Thoracic aorta (tissue), 2 donors: ENCODE measurements at regions not wholly inside any gene's neighbourhood (a gene's known extent, or its start where the extent isn't known, plus 50 kb on each side); places are given as distances from the start of the nearest gene placed in this dataset.

ENCODE experiments used
- ATAC-seq: fragments of 150-250 bp; one replicate; pipeline ENCODE4 v1.8.0; 2017; ENCODE audit warnings: low read depth; ENCODE audit not compliant: insufficient number of reproducible peaks, low FRiP score
- DNase-seq: peaks from one replicate; pipeline ENCODE4 v3.0.0-alpha.2; 2020; ENCODE audit warnings: low spot score
- H3K27ac ChIP-seq, 2 donors: fragments of 200-600 bp; sonication (generic); 1 replicate in 1 of 2; 2 replicates in 1 of 2; pipeline ENCODE4 v1.5.1; 2016; ENCODE audit warnings: mild to moderate bottlenecking in 2 of 2, moderate library complexity in 2 of 2
- H3K27me3 ChIP-seq: fragments of 200-600 bp; sonication (generic); replicated peaks from 2 replicates; pipeline ENCODE4 v1.6.0; 2016; ENCODE audit warnings: mild to moderate bottlenecking; ENCODE audit not compliant: insufficient read depth
- H3K36me3 ChIP-seq: fragments of 200-600 bp; sonication (generic); one replicate; pipeline ENCODE4 v1.5.1; 2016
- H3K4me1 ChIP-seq, 2 donors: fragments of 200-600 bp; sonication (generic); 1 replicate in 1 of 2; 2 replicates in 1 of 2; pipeline versions ENCODE4 v1.5.1 to v1.6.0; 2016; ENCODE audit warnings: low read depth in 2 of 2, mild to moderate bottlenecking in 1 of 2; ENCODE audit not compliant: control insufficient read depth in 1 of 2
- H3K4me3 ChIP-seq: fragments of 200-600 bp; sonication (generic); 2 replicates; pipeline ENCODE4 v1.5.1; 2016; ENCODE audit warnings: mild to moderate bottlenecking
- H3K9me3 ChIP-seq: fragments of 200-600 bp; sonication (generic); 2 replicates; pipeline ENCODE4 v1.5.1; 2016
- TF ChIP-seq, protein P1 (sequence below): fragments of 200-600 bp; sonication (generic); IDR thresholded peaks from one replicate; pipeline ENCODE4 v1.5.1; 2019; ENCODE audit warnings: antibody characterized with exemption

DNA sequence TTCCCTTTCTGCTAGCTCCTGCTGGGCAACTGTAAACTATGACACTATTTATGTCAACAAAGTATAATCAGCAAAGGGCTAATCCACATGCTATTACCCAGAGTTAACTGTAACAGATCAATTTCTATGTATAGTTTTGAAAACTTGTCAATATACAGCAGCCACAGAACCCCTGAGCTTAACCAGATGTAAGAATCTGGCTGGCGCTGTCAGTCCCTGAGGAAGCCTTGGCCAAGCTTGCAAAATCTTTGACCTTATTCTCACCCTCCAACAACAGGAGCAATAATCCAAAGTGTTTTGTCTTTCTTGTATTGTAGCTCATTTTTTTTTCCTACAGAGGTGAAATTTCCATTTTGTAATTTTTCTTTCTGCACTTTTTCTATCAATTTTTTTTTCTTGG, 1230.1 kb upstream of the SLC10A2 start:
- TF ChIP-seq, protein P1, sequence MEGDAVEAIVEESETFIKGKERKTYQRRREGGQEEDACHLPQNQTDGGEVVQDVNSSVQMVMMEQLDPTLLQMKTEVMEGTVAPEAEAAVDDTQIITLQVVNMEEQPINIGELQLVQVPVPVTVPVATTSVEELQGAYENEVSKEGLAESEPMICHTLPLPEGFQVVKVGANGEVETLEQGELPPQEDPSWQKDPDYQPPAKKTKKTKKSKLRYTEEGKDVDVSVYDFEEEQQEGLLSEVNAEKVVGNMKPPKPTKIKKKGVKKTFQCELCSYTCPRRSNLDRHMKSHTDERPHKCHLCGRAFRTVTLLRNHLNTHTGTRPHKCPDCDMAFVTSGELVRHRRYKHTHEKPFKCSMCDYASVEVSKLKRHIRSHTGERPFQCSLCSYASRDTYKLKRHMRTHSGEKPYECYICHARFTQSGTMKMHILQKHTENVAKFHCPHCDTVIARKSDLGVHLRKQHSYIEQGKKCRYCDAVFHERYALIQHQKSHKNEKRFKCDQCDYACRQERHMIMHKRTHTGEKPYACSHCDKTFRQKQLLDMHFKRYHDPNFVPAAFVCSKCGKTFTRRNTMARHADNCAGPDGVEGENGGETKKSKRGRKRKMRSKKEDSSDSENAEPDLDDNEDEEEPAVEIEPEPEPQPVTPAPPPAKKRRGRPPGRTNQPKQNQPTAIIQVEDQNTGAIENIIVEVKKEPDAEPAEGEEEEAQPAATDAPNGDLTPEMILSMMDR: no peak
- no peak overlapping the region for H3K4me3 ChIP-seq
- ATAC-seq: no peak

DNA sequence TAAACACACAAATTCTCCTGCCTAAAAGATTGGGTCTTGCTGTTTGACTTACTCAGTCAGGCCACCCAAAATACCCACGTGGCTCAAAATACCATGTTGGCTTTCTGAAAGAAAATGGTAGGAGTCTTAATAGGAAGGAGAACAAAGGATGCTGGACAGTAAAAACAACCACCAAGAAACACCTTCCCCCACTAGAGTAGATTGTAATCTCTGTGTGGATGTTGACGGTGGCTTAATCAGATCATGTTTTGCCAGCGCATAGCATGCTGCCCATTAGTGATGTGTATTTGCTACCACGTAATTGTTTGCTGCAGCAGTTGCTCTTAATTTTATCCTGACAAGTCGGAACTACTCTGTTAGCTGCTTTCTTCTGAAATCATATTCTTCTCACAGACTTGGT, 1229.3 kb upstream of the SLC10A2 start:
- Histone ChIP-seq H3K27me3 (no peaks in the 10 kb centered on the region), H3K9me3 (no peaks in the 10 kb centered on the region), H3K4me1 (no peaks in the 10 kb centered on the region), H3K36me3 (no peaks in the 10 kb centered on the region), H3K4me3 (no peak overlapping the region), H3K27ac (no peak overlapping the region)
- TF ChIP-seq, protein P1: no peak
- DNase-seq (no peak), ATAC-seq (no peak)

More for the DNA sequence above, 1230.1 kb upstream of the SLC10A2 start:
- no peaks in the 10 kb centered on the region for H3K27me3 ChIP-seq
- DNase-seq: no peak
- H3K9me3 ChIP-seq: no peaks in the 10 kb centered on the region
- no peaks in the 10 kb centered on the region for H3K4me1 ChIP-seq
- no peak overlapping the region for H3K27ac ChIP-seq
- no peaks in the 10 kb centered on the region for H3K36me3 ChIP-seq

DNA sequence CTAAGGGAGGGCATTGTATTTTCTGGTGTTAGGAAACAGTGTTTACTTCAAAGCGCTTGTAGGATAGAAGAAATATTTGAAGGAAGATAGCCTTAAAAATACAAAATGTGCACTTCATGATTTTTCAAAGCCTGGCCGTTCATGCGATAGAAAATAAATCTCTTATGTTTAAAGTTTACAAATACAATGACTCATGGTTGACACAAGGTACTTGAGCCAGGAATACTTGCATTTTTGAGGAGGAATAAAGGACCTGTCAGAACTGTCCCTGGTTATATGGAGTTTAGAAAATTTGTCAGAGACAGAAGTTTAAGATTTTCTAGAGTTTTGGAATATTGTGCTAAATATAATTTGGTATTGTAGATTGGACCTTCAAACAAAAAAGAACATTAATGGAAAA, 1223.2 kb upstream of the SLC10A2 start:
- DNase-seq: no peak
- H3K27me3 ChIP-seq: no peaks in the 10 kb centered on the region
- ATAC-seq: no peak
- no peak overlapping the region for H3K27ac ChIP-seq
- no peaks in the 10 kb centered on the region for H3K36me3 ChIP-seq
- TF ChIP-seq, protein P1: no peak
- H3K9me3 ChIP-seq: no peaks in the 10 kb centered on the region
- H3K4me1 ChIP-seq: no peaks in the 10 kb centered on the region
- H3K4me3 ChIP-seq: no peak overlapping the region

DNA sequence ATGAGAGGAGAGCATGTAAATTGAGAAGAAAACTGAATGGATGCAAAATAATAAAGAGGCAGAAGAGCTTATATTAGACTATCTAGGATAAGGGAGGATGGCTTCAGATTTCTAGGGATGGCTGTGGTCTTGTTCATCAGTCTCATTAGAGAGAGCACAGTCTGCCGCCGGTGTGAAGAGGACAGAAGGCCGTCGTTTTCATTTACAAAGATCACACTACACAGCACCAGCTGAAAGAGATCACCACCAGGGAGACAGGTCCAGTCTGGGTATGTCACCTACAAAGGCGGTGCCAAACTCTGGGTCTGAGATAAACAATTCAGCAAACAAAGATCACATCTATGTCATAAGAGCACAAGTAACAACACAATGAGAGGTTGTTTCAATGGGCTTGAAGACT, 1222.3 kb upstream of the SLC10A2 start:
- Histone ChIP-seq H3K4me3 (no peak overlapping the region), H3K9me3 (no peaks in the 10 kb centered on the region), H3K27me3 (no peaks in the 10 kb centered on the region), H3K4me1 (no peaks in the 10 kb centered on the region), H3K27ac (no peak overlapping the region), H3K36me3 (no peaks in the 10 kb centered on the region)
- ATAC-seq (no peak), DNase-seq (no peak)
- TF ChIP-seq, protein P1: no peak

DNA sequence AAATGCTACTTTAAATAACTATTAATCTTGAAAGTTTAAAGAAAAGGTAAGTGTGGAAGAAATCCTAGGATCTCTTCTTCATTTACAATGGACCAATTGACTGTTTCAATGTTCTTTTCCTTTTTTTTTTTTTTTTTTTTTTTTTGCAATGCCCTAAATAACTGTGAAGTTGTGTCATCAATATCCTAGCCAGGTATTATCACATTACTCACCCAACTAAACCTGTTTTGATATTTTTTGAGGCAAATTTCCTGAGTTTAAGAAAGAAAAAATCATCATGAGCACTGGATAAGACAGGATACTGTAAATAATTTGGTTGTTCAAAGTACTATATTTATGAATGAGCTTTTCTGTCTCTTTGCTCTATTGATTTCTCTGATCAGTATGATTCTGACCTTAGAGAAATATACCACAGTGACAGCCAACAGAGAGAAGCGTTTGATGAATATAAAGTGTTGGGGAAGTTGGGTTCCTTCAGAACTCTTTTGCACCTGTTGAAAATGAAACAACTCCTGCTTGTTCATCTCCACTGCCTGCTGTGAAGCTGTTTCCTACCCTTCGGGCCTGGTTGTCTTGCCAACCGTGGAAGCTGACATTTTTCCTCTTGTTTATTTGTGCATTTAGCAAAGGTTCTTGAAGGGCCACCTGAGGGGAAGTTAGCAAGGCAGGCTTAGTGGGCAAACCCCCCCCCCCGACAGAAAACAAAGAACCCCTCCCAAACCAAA, 1220.5 kb upstream of the SLC10A2 start:
- Histone ChIP-seq H3K27ac (no peak overlapping the region), H3K4me1 (no peaks in the 10 kb centered on the region), H3K4me3 (no peak overlapping the region), H3K36me3 (no peaks in the 10 kb centered on the region), H3K27me3 (no peaks in the 10 kb centered on the region), H3K9me3 (no peaks in the 10 kb centered on the region)
- ATAC-seq (no peak), DNase-seq (no peak)
- TF ChIP-seq, protein P1: no peak
